HCT116 (cell line): ENCODE measurements at regions not wholly inside any gene's neighbourhood (a gene's known extent, or its start where the extent isn't known, plus 50 kb on each side); places are given as distances from the start of the nearest gene placed in this dataset.
"Not testable (repeated sequence)": the region's sequence is repeated elsewhere in the genome, so short reads cannot be mapped to it uniquely, and the experiment has no call there.

ENCODE experiments used
- ATAC-seq: fragments of 200-7000 bp; cut with Tn5 transposase; 2 replicates; pipeline ENCODE4 v1.9.1; 2020; ENCODE audit warnings: mild to moderate bottlenecking, moderate library complexity
- BruUV-seq: library from RNA; stranded (reverse); fragments of 400-500 nt; replicated peaks from 2 replicates; lab custom pipeline; 2021; lab: Mats Ljungman, UMichigan
- CTCF ChIA-PET: fragments of 300-600 bp; sonication (Branson Sonifier 250); formaldehyde crosslinking; loops from one replicate; lab custom pipeline; 2021; ENCODE audit warnings: antibody characterized with exemption; lab: Charles Lee
- POLR2A ChIA-PET: fragments of 300-600, 350-600 bp; sonication (Branson Sonifier 250); formaldehyde crosslinking; loops from one replicate; lab custom pipeline; 2021; ENCODE audit warnings: antibody characterized with exemption; lab: Charles Lee
- RAD21 ChIA-PET, 2 experiments: fragments of 300-600 bp; sonication (Branson Sonifier 250); formaldehyde crosslinking; loops; one replicate each; lab custom pipeline; 2023; ENCODE audit warnings: low total read pairs in 2 of 2; ENCODE audit not compliant: uncharacterized antibody in 2 of 2, unreplicated experiment in 2 of 2, low non-redundant PET in 1 of 2; lab: Charles Lee
- DNase-seq: peaks from one replicate; pipeline ENCODE4 v3.0.0-alpha.2; 2010; ENCODE audit warnings: low read depth, low spot score
- H2AFZ ChIP-seq: fragments of 200-600 bp; shearing (Covaris generic), sonication (generic); 2 replicates; pipeline ENCODE4 v1.6.1; 2017; ENCODE audit warnings: low read depth, mixed run types, mixed read lengths, antibody characterized with exemption, low read length; ENCODE audit not compliant: poor library complexity, severe bottlenecking
- H3K27ac ChIP-seq: 2 replicates; pipeline ENCODE4 v1.5.1; 2012; ENCODE audit warnings: low read depth, low read length
- H3K27me3 ChIP-seq: fragments of 200-600 bp; sonication (generic); 2 replicates; pipeline ENCODE4 v1.6.1; 2016; ENCODE audit warnings: mixed run types, low read length, mixed read lengths; ENCODE audit not compliant: insufficient read depth
- H3K36me3 ChIP-seq, 2 experiments: fragments of 200-500 bp in 1 of 2; fragments of 200-600 bp in 1 of 2; sonication (Bioruptor generic) in 1 of 2; sonication (generic) in 1 of 2; 2 replicates each; pipeline versions ENCODE4 v1.5.1 to v1.6.1; 2014 to 2016; ENCODE audit warnings: low read length in 2 of 2, inconsistent platforms in 1 of 2, mixed read lengths in 1 of 2, mixed run types in 1 of 2; ENCODE audit not compliant: insufficient read depth in 2 of 2, control insufficient read depth in 1 of 2
- H3K4me1 ChIP-seq, 2 experiments: fragments of 200-600 bp in 1 of 2; sonication (generic) in 1 of 2; 2 replicates each; pipeline versions ENCODE4 v1.5.1 to v1.6.1; 2012 to 2017; ENCODE audit warnings: low read length in 2 of 2, inconsistent platforms in 1 of 2, mild to moderate bottlenecking in 1 of 2, mixed read lengths in 1 of 2, mixed run types in 1 of 2, moderate library complexity in 1 of 2; ENCODE audit not compliant: insufficient read depth in 2 of 2, control insufficient read depth in 1 of 2
- H3K4me2 ChIP-seq: fragments of 200-600 bp; sonication (generic); 2 replicates; pipeline ENCODE4 v1.6.1; 2017; ENCODE audit warnings: mixed run types, low read length, mixed read lengths
- H3K4me3 ChIP-seq, 2 experiments: fragments of 200-600 bp in 1 of 2; sonication (generic) in 1 of 2; replicated peaks in 1 of 2; 2 replicates each; pipeline ENCODE4 v1.5.1; 2011 to 2016; ENCODE audit warnings: low read length in 2 of 2, control low read depth in 1 of 2, low read depth in 1 of 2, mild to moderate bottlenecking in 1 of 2, mixed read lengths in 1 of 2, mixed run types in 1 of 2
- H3K79me2 ChIP-seq: fragments of 200-600 bp; sonication (generic); 2 replicates; pipeline ENCODE4 v1.6.1; 2017; ENCODE audit warnings: mild to moderate bottlenecking, mixed run types, low read length, moderate library complexity, mixed read lengths; ENCODE audit not compliant: insufficient read depth
- H3K9ac ChIP-seq: fragments of 200-600 bp; sonication (generic); 2 replicates; pipeline ENCODE4 v1.6.1; 2016; ENCODE audit warnings: low read length, mixed read lengths
- H3K9me2 ChIP-seq: fragments of 200-600 bp; sonication (generic), shearing (Covaris generic); 2 replicates; pipeline ENCODE4 v1.6.1; 2017; ENCODE audit warnings: mixed run types, mild to moderate bottlenecking, moderate library complexity; ENCODE audit not compliant: insufficient read depth
- H3K9me3 ChIP-seq, 2 experiments: fragments of 200-500 bp in 1 of 2; fragments of 200-600 bp in 1 of 2; sonication (Bioruptor generic) in 1 of 2; sonication (generic) in 1 of 2; 2 replicates each; pipeline ENCODE4 v1.6.1; 2014 to 2017; ENCODE audit warnings: low read length in 2 of 2, mixed read lengths in 2 of 2, inconsistent platforms in 1 of 2, low read depth in 1 of 2, mild to moderate bottlenecking in 1 of 2, mixed run types in 1 of 2, moderate library complexity in 1 of 2; ENCODE audit not compliant: control insufficient read depth in 1 of 2, insufficient read depth in 1 of 2
- H4K20me1 ChIP-seq: fragments of 200-600 bp; sonication (generic), shearing (Covaris generic); 2 replicates; pipeline ENCODE4 v1.6.1; 2017; ENCODE audit warnings: mixed run types, mild to moderate bottlenecking, moderate library complexity; ENCODE audit not compliant: insufficient read depth
- SRF ChIP-seq: IDR thresholded peaks from 2 replicates; pipeline ENCODE4 v1.6.1; 2012; ENCODE audit warnings: low read depth
- YY1 ChIP-seq: IDR thresholded peaks from 2 replicates; pipeline ENCODE4 v1.6.1; 2011; ENCODE audit warnings: low read length, low read depth, moderate library complexity, mild to moderate bottlenecking; ENCODE audit not compliant: insufficient replicate concordance; ENCODE audit errors: extremely low read depth
- intact Hi-C: fragments of 100-400 bp; cut with micrococcal nuclease; formaldehyde crosslinking; loops from 2 replicates; pipeline ENCODE4 v1.10.0; 2022

GRCh38 chr1:14168326-14169063 lies 430.0 kb upstream of the KAZN start:
- no peaks in the 10 kb centered on the region for H3K9me3 ChIP-seq
- no peaks in the 10 kb centered on the region for H3K36me3 ChIP-seq
- H2AFZ ChIP-seq, result no peak overlapping the region
- no peak overlapping the region for H3K27ac ChIP-seq
- ATAC-seq, result no peak
- RAD21 ChIA-PET, result no interaction called here
- H3K4me1 ChIP-seq, result no peaks in the 10 kb centered on the region
- H3K27me3 ChIP-seq, result no peaks in the 10 kb centered on the region
- no peak overlapping the region for H3K9ac ChIP-seq
- TF ChIP-seq SRF, result no peak
- DNase-seq, result no peak
- BruUV-seq, result no TSS peak
- H3K4me3 ChIP-seq, result no peak overlapping the region
- H4K20me1 ChIP-seq, result no peaks in the 10 kb centered on the region
- H3K4me2 ChIP-seq, result no peak overlapping the region
- POLR2A ChIA-PET, result no interaction called here
- intact Hi-C loops, result no loop called here
- no peaks in the 10 kb centered on the region for H3K79me2 ChIP-seq
- H3K9me2 ChIP-seq, result no peaks in the 10 kb centered on the region
- CTCF ChIA-PET, result no interaction called here

GRCh38 chr1:14173598-14173997 lies 424.9 kb upstream of the KAZN start:
- Histone ChIP-seq H3K27ac (no peak overlapping the region), H3K36me3 (no peaks in the 10 kb centered on the region), H3K4me2 (no peak overlapping the region), H3K4me3 (no peak overlapping the region), H2AFZ (no peak overlapping the region), H4K20me1 (no peaks in the 10 kb centered on the region), H3K9me3 (no peaks in the 10 kb centered on the region), H3K27me3 (no peaks in the 10 kb centered on the region), H3K9me2 (no peaks in the 10 kb centered on the region), H3K9ac (no peak overlapping the region), H3K4me1 (no peaks in the 10 kb centered on the region), H3K79me2 (no peaks in the 10 kb centered on the region)
- TF ChIP-seq YY1, result no peak
- intact Hi-C loops, result no loop called here
- RAD21 ChIA-PET, result no interaction called here
- POLR2A ChIA-PET, result no interaction called here
- CTCF ChIA-PET, result no interaction called here
- ATAC-seq, result no peak
- no peak for DNase-seq
- no TSS peak for BruUV-seq

GRCh38 chr1:14177866-14178265 lies 420.6 kb upstream of the KAZN start:
- H3K27ac ChIP-seq, ATAC-seq, H3K4me3 ChIP-seq, intact Hi-C loops, H3K9me3 ChIP-seq, POLR2A ChIA-PET, CTCF ChIA-PET, RAD21 ChIA-PET, H3K79me2 ChIP-seq, H2AFZ ChIP-seq, H3K9me2 ChIP-seq, H3K27me3 ChIP-seq, H3K9ac ChIP-seq, H3K4me2 ChIP-seq, H3K4me1 ChIP-seq, BruUV-seq, H3K36me3 ChIP-seq, H4K20me1 ChIP-seq, DNase-seq: not testable (repeated sequence)
